Activated CD4-positive, alpha-beta T cell treated with anti-CD3 and anti-CD28 coated beads, Interleukin-2, amount 10 ng/mL, durations not matched to agents 7 days and 5 days (primary cell): ENCODE measurements at regions not wholly inside any gene's neighbourhood (a gene's known extent, or its start where the extent isn't known, plus 50 kb on each side); places are given as distances from the start of the nearest gene placed in this dataset.

Experiments
- CTCF ChIA-PET: fragments of 350-600 bp; sonication (Branson Sonifier 250); formaldehyde crosslinking; loops from one replicate; lab custom pipeline; 2021; ENCODE audit warnings: antibody characterized with exemption; lab: Charles Lee
- POLR2A ChIA-PET: fragments of 350-600 bp; sonication (Branson Sonifier 250); formaldehyde crosslinking; loops from one replicate; lab custom pipeline; 2021; ENCODE audit warnings: antibody characterized with exemption; lab: Charles Lee
- DNase-seq: peaks from one replicate; pipeline ENCODE4 v3.0.0-alpha.2; 2020
- H3K27ac Mint-ChIP-seq: one replicate; pipeline ENCODE4 v1.8.0; 2021; ENCODE audit warnings: mild to moderate bottlenecking, moderate library complexity, mixed read lengths
- H3K27me3 Mint-ChIP-seq: one replicate; pipeline ENCODE4 v1.8.0; 2021; ENCODE audit warnings: mixed read lengths
- H3K36me3 Mint-ChIP-seq: one replicate; pipeline ENCODE4 v1.8.0; 2021; ENCODE audit warnings: low read depth, mixed read lengths
- H3K4me1 Mint-ChIP-seq: one replicate; pipeline ENCODE4 v1.8.0; 2021; ENCODE audit warnings: mixed read lengths
- H3K4me3 Mint-ChIP-seq: one replicate; pipeline ENCODE4 v1.8.0; 2021; ENCODE audit warnings: mild to moderate bottlenecking, moderate library complexity, mixed read lengths
- H3K9me3 Mint-ChIP-seq: one replicate; pipeline ENCODE4 v1.8.0; 2021; ENCODE audit warnings: mixed read lengths

- H3K4me3 Mint-ChIP-seq = no peak overlapping the region
- no peaks in the 10 kb centered on the region for H3K4me1 Mint-ChIP-seq
- no peaks in the 10 kb centered on the region for H3K36me3 Mint-ChIP-seq
- H3K9me3 Mint-ChIP-seq = no peaks in the 10 kb centered on the region
- H3K27ac Mint-ChIP-seq = no peak overlapping the region
- H3K27me3 Mint-ChIP-seq = peaks cover 5% of the 10 kb centered on the region
- ChIA-PET CTCF (no interaction called here), POLR2A (no interaction called here)
- DNase-seq = no peak
Measured at GRCh38 chr1:175810305-175810704, 66.9 kb upstream of the TNR start.

- H3K27me3 Mint-ChIP-seq = peaks cover 5% of the 10 kb centered on the region
- POLR2A ChIA-PET = no interaction called here
Measured at GRCh38 chr1:175808999-175809398, 65.6 kb upstream of the TNR start.

GRCh38 chr1:175808573-175808972 lies 65.2 kb upstream of the TNR start:
- no peaks in the 10 kb centered on the region for H3K9me3 Mint-ChIP-seq
- DNase-seq = no peak
- peaks cover 5% of the 10 kb centered on the region for H3K27me3 Mint-ChIP-seq
- no peak overlapping the region for H3K4me3 Mint-ChIP-seq
- POLR2A ChIA-PET = no interaction called here
- CTCF ChIA-PET = no interaction called here
- no peak overlapping the region for H3K27ac Mint-ChIP-seq
- no peaks in the 10 kb centered on the region for H3K36me3 Mint-ChIP-seq
- no peaks in the 10 kb centered on the region for H3K4me1 Mint-ChIP-seq

More at GRCh38 chr1:175808999-175809398, 65.6 kb upstream of the TNR start:
- H3K36me3 Mint-ChIP-seq = no peaks in the 10 kb centered on the region
- CTCF ChIA-PET = no interaction called here
- no peaks in the 10 kb centered on the region for H3K4me1 Mint-ChIP-seq
- no peak overlapping the region for H3K4me3 Mint-ChIP-seq
- no peak for DNase-seq
- no peaks in the 10 kb centered on the region for H3K9me3 Mint-ChIP-seq
- no peak overlapping the region for H3K27ac Mint-ChIP-seq

GRCh38 chr1:175804561-175804960 lies 61.2 kb upstream of the TNR start:
- Mint-ChIP-seq H3K36me3 (no peaks in the 10 kb centered on the region), H3K27me3 (no peaks in the 10 kb centered on the region)

GRCh38 chr1:175803413-175803812 lies 60.0 kb upstream of the TNR start:
- Mint-ChIP-seq H3K27ac (no peak overlapping the region), H3K9me3 (no peaks in the 10 kb centered on the region), H3K36me3 (no peaks in the 10 kb centered on the region), H3K4me1 (no peaks in the 10 kb centered on the region), H3K27me3 (no peaks in the 10 kb centered on the region), H3K4me3 (no peak overlapping the region)
- POLR2A ChIA-PET = no interaction called here
- DNase-seq = no peak
- CTCF ChIA-PET = interaction anchor here (0.7 kb wide), 1 partner anchor 26 kb away, joined by 3 read pairs; no protein-coding TSS in a partner anchor

More at GRCh38 chr1:175804561-175804960, 61.2 kb upstream of the TNR start:
- ChIA-PET POLR2A (no interaction called here), CTCF (no interaction called here)
- Mint-ChIP-seq H3K9me3 (no peaks in the 10 kb centered on the region), H3K4me1 (no peaks in the 10 kb centered on the region), H3K4me3 (no peak overlapping the region), H3K27ac (no peak overlapping the region)
- no peak for DNase-seq

GRCh38 chr1:175802407-175803123 lies 59.2 kb upstream of the TNR start:
- CTCF ChIA-PET = no interaction called here
- Mint-ChIP-seq H3K4me1 (no peaks in the 10 kb centered on the region), H3K36me3 (no peaks in the 10 kb centered on the region), H3K4me3 (no peak overlapping the region), H3K27ac (no peak overlapping the region), H3K27me3 (no peaks in the 10 kb centered on the region), H3K9me3 (no peaks in the 10 kb centered on the region)
- POLR2A ChIA-PET = interaction anchor here (0.6 kb wide), 1 partner anchor 57 kb away, joined by 3 read pairs; no protein-coding TSS in a partner anchor
- no peak for DNase-seq

GRCh38 chr1:175801979-175802378 lies 58.6 kb upstream of the TNR start:
- no peaks in the 10 kb centered on the region for H3K9me3 Mint-ChIP-seq
- ChIA-PET POLR2A (no interaction called here), CTCF (no interaction called here)
- H3K36me3 Mint-ChIP-seq = no peaks in the 10 kb centered on the region
- no peak for DNase-seq
- H3K27me3 Mint-ChIP-seq = peaks cover 2% of the 10 kb centered on the region
- no peak overlapping the region for H3K4me3 Mint-ChIP-seq
- H3K4me1 Mint-ChIP-seq = no peaks in the 10 kb centered on the region
- no peak overlapping the region for H3K27ac Mint-ChIP-seq

- Mint-ChIP-seq H3K36me3 (no peaks in the 10 kb centered on the region), H3K27me3 (peaks cover 5% of the 10 kb centered on the region), H3K4me3 (no peak overlapping the region), H3K9me3 (no peaks in the 10 kb centered on the region), H3K4me1 (no peaks in the 10 kb centered on the region), H3K27ac (no peak overlapping the region)
- DNase-seq = no peak
- CTCF ChIA-PET = interaction anchor here (0.8 kb wide), 1 partner anchor 13 kb away, joined by 3 read pairs; no protein-coding TSS in a partner anchor
- POLR2A ChIA-PET = no interaction called here
Measured at GRCh38 chr1:175797576-175797975, 54.2 kb upstream of the TNR start.

GRCh38 chr1:175794586-175794985 lies 51.2 kb upstream of the TNR start:
- Mint-ChIP-seq H3K9me3 (no peaks in the 10 kb centered on the region), H3K27ac (no peak overlapping the region), H3K4me1 (no peaks in the 10 kb centered on the region), H3K27me3 (peaks cover 5% of the 10 kb centered on the region), H3K4me3 (no peak overlapping the region), H3K36me3 (no peaks in the 10 kb centered on the region)
- ChIA-PET CTCF (no interaction called here), POLR2A (no interaction called here)
- no peak for DNase-seq

GRCh38 chr1:175793617-175794016 lies 50.2 kb upstream of the TNR start:
- no peak for DNase-seq
- ChIA-PET POLR2A (no interaction called here), CTCF (no interaction called here)
- Mint-ChIP-seq H3K36me3 (no peaks in the 10 kb centered on the region), H3K27ac (no peak overlapping the region), H3K4me3 (no peak overlapping the region), H3K27me3 (peaks cover 5% of the 10 kb centered on the region), H3K4me1 (no peaks in the 10 kb centered on the region), H3K9me3 (no peaks in the 10 kb centered on the region)
